Osteocyte (in vitro differentiated cells): ENCODE measurements at regions not wholly inside any gene's neighbourhood (a gene's known extent, or its start where the extent isn't known, plus 50 kb on each side); places are given as distances from the start of the nearest gene placed in this dataset.
"Not testable (repeated sequence)": the region's sequence is repeated elsewhere in the genome, so short reads cannot be mapped to it uniquely, and the experiment has no call there.

Experiments used
- DNase-seq: peaks from one replicate; pipeline ENCODE4 v3.0.0; 2021; ENCODE audit warnings: mixed read lengths; ENCODE audit not compliant: unreplicated experiment; ENCODE audit errors: extremely low spot score
- H3K27ac Mint-ChIP-seq: one replicate; pipeline ENCODE4 v1.8.0; 2021; ENCODE audit warnings: mild to moderate bottlenecking, mixed read lengths; ENCODE audit not compliant: unreplicated experiment
- H3K27me3 Mint-ChIP-seq: one replicate; pipeline ENCODE4 v1.8.0; 2021; ENCODE audit warnings: mixed read lengths; ENCODE audit not compliant: unreplicated experiment
- H3K36me3 Mint-ChIP-seq: one replicate; pipeline ENCODE4 v1.8.0; 2021; ENCODE audit warnings: mixed read lengths; ENCODE audit not compliant: unreplicated experiment
- H3K4me1 Mint-ChIP-seq: one replicate; pipeline ENCODE4 v1.8.0; 2021; ENCODE audit warnings: mixed read lengths; ENCODE audit not compliant: unreplicated experiment
- H3K4me3 Mint-ChIP-seq: one replicate; pipeline ENCODE4 v1.8.0; 2021; ENCODE audit warnings: mild to moderate bottlenecking, moderate library complexity, mixed read lengths; ENCODE audit not compliant: unreplicated experiment
- H3K9me3 Mint-ChIP-seq: one replicate; pipeline ENCODE4 v1.8.0; 2021; ENCODE audit warnings: mixed read lengths; ENCODE audit not compliant: unreplicated experiment
- TF ChIP-seq, protein P1 (sequence below): fragments of 200-600 bp; sonication (generic); IDR thresholded peaks from 2 replicates; pipeline ENCODE4 v1.5.0; 2021; ENCODE audit warnings: antibody characterized with exemption, mild to moderate bottlenecking, moderate library complexity

DNA sequence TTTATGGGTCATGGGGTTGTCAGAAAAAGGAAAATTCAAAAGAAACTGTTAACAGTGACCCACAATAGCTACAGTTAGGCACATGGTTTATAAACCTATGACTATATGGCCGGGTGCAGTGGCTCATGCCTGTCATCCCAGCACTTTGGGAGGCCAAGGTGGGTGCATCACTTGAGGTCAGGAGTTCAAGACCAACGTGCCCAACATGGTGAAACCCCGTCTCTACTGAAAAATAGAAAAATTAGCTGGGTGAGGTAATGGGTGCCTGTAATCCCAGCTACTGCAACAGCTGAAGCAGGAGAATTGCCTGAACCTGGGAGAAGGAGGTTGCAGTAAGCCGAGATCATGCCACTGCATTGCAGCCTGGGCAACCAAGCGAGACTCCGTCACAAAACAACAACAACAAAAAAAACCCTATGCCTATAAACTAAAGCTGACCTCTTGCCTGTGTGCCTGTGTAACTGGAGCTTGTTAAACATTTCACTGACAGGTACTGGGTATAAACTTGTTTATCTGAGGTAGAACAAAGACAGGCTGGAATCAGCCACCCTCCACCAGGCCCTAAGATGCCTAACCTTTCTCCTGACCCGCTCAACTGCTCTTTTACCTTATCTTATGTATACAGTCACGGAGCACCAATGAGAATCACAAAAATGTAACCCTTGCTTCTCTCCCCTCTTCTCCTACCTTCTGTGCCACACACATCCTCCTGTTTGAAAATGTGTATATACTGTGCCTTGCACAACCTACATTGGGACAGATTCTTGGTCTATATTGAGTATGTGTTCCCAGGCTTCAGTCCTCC, 62.9 kb upstream of the ATF7IP2 start:
- TF ChIP-seq, protein P1, sequence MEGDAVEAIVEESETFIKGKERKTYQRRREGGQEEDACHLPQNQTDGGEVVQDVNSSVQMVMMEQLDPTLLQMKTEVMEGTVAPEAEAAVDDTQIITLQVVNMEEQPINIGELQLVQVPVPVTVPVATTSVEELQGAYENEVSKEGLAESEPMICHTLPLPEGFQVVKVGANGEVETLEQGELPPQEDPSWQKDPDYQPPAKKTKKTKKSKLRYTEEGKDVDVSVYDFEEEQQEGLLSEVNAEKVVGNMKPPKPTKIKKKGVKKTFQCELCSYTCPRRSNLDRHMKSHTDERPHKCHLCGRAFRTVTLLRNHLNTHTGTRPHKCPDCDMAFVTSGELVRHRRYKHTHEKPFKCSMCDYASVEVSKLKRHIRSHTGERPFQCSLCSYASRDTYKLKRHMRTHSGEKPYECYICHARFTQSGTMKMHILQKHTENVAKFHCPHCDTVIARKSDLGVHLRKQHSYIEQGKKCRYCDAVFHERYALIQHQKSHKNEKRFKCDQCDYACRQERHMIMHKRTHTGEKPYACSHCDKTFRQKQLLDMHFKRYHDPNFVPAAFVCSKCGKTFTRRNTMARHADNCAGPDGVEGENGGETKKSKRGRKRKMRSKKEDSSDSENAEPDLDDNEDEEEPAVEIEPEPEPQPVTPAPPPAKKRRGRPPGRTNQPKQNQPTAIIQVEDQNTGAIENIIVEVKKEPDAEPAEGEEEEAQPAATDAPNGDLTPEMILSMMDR, result no peak
- Mint-ChIP-seq H3K4me1 (no peaks in the 10 kb centered on the region), H3K4me3 (no peak overlapping the region), H3K36me3 (no peaks in the 10 kb centered on the region), H3K27me3 (no peaks in the 10 kb centered on the region), H3K27ac (no peak overlapping the region), H3K9me3 (no peaks in the 10 kb centered on the region)
- no peak for DNase-seq

DNA sequence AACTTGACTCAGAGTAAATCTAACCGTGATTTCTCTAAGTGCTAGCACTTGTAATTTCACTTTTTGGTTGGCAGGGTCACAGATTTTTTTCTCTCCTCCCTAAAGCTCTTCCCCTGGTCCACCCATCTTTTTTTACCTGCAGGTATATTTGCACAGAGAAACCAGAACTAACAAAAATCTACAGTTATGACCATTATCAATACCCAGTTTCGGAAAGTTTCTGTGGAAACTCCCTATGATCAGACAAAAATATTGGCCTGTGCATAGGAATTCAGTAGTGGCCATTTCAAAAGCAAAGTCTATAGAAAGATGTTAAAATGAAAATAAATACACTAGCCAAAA, 62.4 kb upstream of the ATF7IP2 start:
- H3K4me3 Mint-ChIP-seq, result no peak overlapping the region
- TF ChIP-seq, protein P1, result no peak
- H3K27ac Mint-ChIP-seq, result no peak overlapping the region
- no peaks in the 10 kb centered on the region for H3K9me3 Mint-ChIP-seq
- no peaks in the 10 kb centered on the region for H3K4me1 Mint-ChIP-seq
- no peaks in the 10 kb centered on the region for H3K36me3 Mint-ChIP-seq
- no peak for DNase-seq
- no peaks in the 10 kb centered on the region for H3K27me3 Mint-ChIP-seq

DNA sequence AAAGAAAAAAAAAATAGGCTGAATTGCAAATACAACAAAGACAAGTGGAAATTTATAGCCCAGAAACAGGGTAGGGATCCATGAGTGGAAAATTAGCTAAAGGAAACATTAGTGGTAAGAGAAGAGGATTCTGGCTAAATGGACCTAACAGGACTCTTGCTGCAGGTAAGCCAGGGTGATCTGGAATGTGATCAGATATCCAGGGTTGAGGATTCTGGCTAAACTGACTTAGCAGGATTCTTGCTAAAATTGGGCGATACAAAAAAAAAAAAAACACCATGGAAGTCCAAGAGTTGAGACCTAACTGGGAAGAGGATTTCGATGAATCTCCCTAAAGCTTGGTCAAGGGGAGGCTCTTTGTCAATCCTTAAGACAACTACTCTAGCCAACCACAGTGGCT, 61.7 kb upstream of the ATF7IP2 start:
- Mint-ChIP-seq H3K4me3 (no peak overlapping the region), H3K27ac (no peak overlapping the region), H3K36me3 (no peaks in the 10 kb centered on the region), H3K4me1 (no peaks in the 10 kb centered on the region), H3K27me3 (no peaks in the 10 kb centered on the region), H3K9me3 (no peaks in the 10 kb centered on the region)
- TF ChIP-seq, protein P1, result no peak
- no peak for DNase-seq

DNA sequence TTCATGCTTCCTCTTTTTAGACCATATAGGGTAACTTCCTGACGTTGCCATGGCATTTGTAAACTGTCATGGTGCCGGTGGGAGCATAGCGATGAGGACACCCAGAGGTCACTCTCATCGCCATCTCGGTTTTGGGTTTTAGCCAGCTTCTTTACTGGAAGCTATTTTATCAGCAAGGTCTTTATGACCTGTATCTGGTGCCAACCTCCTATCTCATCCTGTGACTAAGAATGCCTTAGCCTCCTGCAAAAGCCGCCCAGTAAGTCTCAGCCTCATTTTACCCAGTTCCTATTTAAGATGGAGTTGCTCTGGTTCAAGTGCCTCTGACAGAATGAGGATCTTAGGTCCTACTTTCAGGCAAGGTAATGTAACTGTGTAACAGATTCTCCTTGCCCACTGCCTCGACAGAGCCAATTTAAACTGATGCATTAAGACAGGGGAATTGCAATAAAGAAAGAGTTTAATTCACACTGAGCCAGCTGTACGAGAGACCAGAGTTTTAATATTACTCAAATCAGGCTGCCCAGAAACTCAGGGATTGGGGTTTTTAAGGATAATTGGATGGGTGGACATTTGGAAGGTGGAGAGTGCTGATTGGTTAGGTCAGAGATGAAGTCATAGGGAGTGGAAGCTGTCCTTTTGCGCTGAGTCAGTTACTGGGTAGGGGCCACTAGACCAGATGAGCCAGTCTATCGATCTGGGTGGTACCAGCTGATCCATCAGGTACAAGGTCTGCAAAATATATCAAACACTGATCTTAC, 59.9 kb upstream of the ATF7IP2 start:
- Mint-ChIP-seq H3K27me3 (no peaks in the 10 kb centered on the region), H3K9me3 (no peaks in the 10 kb centered on the region), H3K4me3 (no peak overlapping the region), H3K36me3 (no peaks in the 10 kb centered on the region), H3K27ac (no peak overlapping the region), H3K4me1 (no peaks in the 10 kb centered on the region)
- DNase-seq, result no peak
- TF ChIP-seq, protein P1, result no peak

DNA sequence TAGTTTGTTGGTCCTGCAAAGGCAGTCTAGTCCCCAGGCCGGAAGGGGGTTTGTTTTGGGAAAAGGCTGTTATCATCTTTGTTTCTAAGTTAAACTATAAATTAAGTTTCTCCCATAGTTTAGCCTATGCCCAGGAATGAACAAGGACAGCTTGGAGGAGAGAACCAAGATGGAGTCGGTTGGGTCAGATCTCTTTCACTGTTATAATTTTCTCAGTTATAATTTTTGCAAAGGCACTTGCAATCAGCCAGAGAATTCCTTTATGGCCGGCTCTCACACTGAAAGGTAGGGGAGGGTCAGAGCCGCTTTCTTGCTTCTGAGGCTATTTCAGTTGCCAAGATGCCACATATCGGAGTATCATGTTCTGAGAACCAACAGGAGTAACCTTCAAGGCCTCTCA, 59.2 kb upstream of the ATF7IP2 start:
- TF ChIP-seq, protein P1, result no peak
- no peak for DNase-seq
- Mint-ChIP-seq H3K4me3 (no peak overlapping the region), H3K27me3 (no peaks in the 10 kb centered on the region), H3K27ac (no peak overlapping the region), H3K9me3 (no peaks in the 10 kb centered on the region), H3K36me3 (no peaks in the 10 kb centered on the region), H3K4me1 (no peaks in the 10 kb centered on the region)

DNA sequence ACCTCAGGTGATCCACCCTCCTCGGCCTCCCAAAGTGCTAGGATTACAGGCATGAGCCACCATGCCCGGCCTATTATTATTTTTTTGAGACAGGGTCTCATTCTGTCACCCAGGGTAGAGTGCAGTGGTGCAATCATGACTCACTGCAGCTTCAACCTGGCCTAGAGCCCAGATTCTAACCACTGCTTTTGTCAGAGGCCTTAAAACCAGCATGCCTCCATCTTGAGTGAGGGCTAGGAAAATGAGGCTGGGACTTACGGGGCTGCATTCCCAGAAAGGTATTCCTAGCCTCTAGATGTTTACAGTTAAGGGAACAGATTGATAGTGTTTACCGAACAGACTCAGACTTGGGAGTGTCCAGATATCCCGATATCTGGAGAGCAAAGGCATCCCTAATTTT, 57.6 kb upstream of the ATF7IP2 start:
- not testable (repeated sequence) for H3K27ac Mint-ChIP-seq, H3K9me3 Mint-ChIP-seq, H3K36me3 Mint-ChIP-seq, H3K4me3 Mint-ChIP-seq, H3K27me3 Mint-ChIP-seq, H3K4me1 Mint-ChIP-seq, DNase-seq
